Activated T-helper 17 cell treated with anti-CD3 and anti-CD28 coated beads, Interleukin-2, amount 50 U/mL, for 72 hours (primary cell): ENCODE measurements at regions not wholly inside any gene's neighbourhood (a gene's known extent, or its start where the extent isn't known, plus 50 kb on each side); places are given as distances from the start of the nearest gene placed in this dataset.

ENCODE experiments used
- ATAC-seq: fragments of 150-1000 bp; cut with Tn5 transposase; replicated peaks from 2 replicates; pipeline ENCODE4 v1.10.0; 2021; ENCODE audit warnings: mild to moderate bottlenecking, moderate library complexity
- H3K27ac Mint-ChIP-seq: one replicate; pipeline ENCODE4 v1.8.0; 2022; ENCODE audit warnings: mixed read lengths
- H3K27me3 Mint-ChIP-seq: one replicate; pipeline ENCODE4 v1.8.0; 2022; ENCODE audit warnings: mixed read lengths
- H3K36me3 Mint-ChIP-seq: one replicate; pipeline ENCODE4 v1.8.0; 2022; ENCODE audit warnings: low read depth, mild to moderate bottlenecking, mixed read lengths
- H3K4me1 Mint-ChIP-seq: one replicate; pipeline ENCODE4 v1.8.0; 2022; ENCODE audit warnings: mixed read lengths
- H3K4me3 Mint-ChIP-seq: one replicate; pipeline ENCODE4 v1.8.0; 2022; ENCODE audit warnings: mild to moderate bottlenecking, mixed read lengths
- H3K9me3 Mint-ChIP-seq: one replicate; pipeline ENCODE4 v1.8.0; 2022; ENCODE audit warnings: mixed read lengths

DNA sequence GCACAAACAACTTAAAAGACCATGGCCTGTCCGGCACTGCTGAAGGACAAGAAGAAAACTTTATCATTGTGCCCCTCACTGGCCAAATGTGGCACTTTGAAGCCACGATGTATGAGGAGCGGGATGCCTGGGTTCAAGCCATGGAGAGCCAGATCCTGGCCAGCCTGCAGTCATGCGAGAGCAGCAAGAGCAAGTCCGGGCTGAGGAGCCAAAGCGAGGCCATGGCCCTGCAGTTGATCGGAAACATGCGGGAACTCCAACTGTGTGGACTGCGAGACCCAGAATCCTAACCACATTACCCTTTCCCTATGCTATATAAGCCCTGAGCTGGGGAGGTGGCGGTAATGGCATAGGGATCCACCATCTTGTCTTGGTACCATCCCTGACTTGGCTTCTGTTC, 497.9 kb downstream of the ANXA1 start:
- Mint-ChIP-seq H3K36me3 (no peaks in the 10 kb centered on the region), H3K4me1 (no peaks in the 10 kb centered on the region), H3K27me3 (no peaks in the 10 kb centered on the region), H3K4me3 (no peak overlapping the region), H3K27ac (no peak overlapping the region), H3K9me3 (peaks cover 11% of the 10 kb centered on the region)
- no peak for ATAC-seq

DNA sequence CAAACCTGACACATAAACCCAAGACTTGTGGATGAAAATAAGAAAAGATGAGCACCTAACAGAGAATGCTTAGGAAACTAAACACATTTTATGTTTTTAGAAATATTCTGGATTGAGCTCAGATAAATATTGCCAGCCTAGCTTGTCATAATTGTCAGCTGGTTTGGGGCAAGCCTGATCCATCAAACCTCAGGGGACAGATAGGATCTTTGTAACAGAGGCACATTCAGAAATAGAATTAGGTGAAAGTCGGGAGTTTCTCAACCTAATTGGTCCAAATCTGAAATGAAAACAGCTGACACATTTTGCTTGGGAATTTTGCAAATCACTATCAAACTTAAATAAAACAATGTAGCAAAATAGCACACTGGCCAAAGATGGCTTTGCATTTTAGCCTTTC, 503.7 kb downstream of the ANXA1 start:
- Mint-ChIP-seq H3K4me1 (no peaks in the 10 kb centered on the region), H3K27ac (no peak overlapping the region), H3K36me3 (no peaks in the 10 kb centered on the region), H3K9me3 (peaks cover 7% of the 10 kb centered on the region), H3K4me3 (no peak overlapping the region), H3K27me3 (no peaks in the 10 kb centered on the region)
- ATAC-seq: no peak

GRCh38 chr9:73655831-73656230, 504.2 kb downstream of the ANXA1 start:
- Mint-ChIP-seq H3K4me1 (no peaks in the 10 kb centered on the region), H3K27ac (no peak overlapping the region), H3K27me3 (no peaks in the 10 kb centered on the region), H3K9me3 (peaks cover 7% of the 10 kb centered on the region), H3K36me3 (no peaks in the 10 kb centered on the region), H3K4me3 (no peak overlapping the region)
- no peak for ATAC-seq

DNA sequence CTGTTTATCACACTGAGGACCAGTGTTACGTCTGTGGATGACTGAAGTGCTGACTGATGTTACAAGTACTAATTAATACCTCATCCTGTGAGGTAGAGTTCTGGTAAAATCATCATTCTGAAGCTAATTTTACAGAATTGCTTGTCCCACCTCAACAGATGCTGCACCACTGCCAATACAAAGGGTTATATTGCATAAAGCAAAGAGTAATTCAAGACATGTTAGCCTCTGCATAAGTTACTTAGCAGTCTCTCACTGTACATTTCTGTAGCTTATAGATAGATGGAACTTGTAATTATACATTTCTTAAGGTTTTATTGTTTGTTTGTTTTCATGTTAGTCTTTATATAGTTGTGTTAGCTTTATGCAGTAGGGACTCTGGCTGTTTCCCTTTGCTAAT, 513.6 kb downstream of the ANXA1 start:
- no peaks in the 10 kb centered on the region for H3K27me3 Mint-ChIP-seq
- H3K4me1 Mint-ChIP-seq: no peaks in the 10 kb centered on the region
- peaks cover 11% of the 10 kb centered on the region for H3K9me3 Mint-ChIP-seq
- H3K36me3 Mint-ChIP-seq: no peaks in the 10 kb centered on the region
- ATAC-seq: no peak
- no peak overlapping the region for H3K4me3 Mint-ChIP-seq
- no peak overlapping the region for H3K27ac Mint-ChIP-seq

GRCh38 chr9:73667749-73668148, 516.1 kb downstream of the ANXA1 start:
- Mint-ChIP-seq H3K4me1 (no peaks in the 10 kb centered on the region), H3K27ac (no peak overlapping the region), H3K9me3 (peaks cover 14% of the 10 kb centered on the region), H3K36me3 (no peaks in the 10 kb centered on the region), H3K4me3 (no peak overlapping the region), H3K27me3 (no peaks in the 10 kb centered on the region)
- ATAC-seq: no peak

- H3K4me1 Mint-ChIP-seq: no peaks in the 10 kb centered on the region
- H3K27ac Mint-ChIP-seq: no peak overlapping the region
- no peak overlapping the region for H3K4me3 Mint-ChIP-seq
- peaks cover 3% of the 10 kb centered on the region for H3K9me3 Mint-ChIP-seq
- no peaks in the 10 kb centered on the region for H3K27me3 Mint-ChIP-seq
- no peaks in the 10 kb centered on the region for H3K36me3 Mint-ChIP-seq
- no peak for ATAC-seq
Measured at GRCh38 chr9:73680831-73681230, 529.2 kb downstream of the ANXA1 start.

- Mint-ChIP-seq H3K36me3 (no peaks in the 10 kb centered on the region), H3K27ac (no peak overlapping the region), H3K27me3 (no peaks in the 10 kb centered on the region), H3K9me3 (peaks cover 3% of the 10 kb centered on the region), H3K4me3 (no peak overlapping the region), H3K4me1 (no peaks in the 10 kb centered on the region)
- ATAC-seq: no peak
Measured at GRCh38 chr9:73682789-73683188, 531.1 kb downstream of the ANXA1 start.

DNA sequence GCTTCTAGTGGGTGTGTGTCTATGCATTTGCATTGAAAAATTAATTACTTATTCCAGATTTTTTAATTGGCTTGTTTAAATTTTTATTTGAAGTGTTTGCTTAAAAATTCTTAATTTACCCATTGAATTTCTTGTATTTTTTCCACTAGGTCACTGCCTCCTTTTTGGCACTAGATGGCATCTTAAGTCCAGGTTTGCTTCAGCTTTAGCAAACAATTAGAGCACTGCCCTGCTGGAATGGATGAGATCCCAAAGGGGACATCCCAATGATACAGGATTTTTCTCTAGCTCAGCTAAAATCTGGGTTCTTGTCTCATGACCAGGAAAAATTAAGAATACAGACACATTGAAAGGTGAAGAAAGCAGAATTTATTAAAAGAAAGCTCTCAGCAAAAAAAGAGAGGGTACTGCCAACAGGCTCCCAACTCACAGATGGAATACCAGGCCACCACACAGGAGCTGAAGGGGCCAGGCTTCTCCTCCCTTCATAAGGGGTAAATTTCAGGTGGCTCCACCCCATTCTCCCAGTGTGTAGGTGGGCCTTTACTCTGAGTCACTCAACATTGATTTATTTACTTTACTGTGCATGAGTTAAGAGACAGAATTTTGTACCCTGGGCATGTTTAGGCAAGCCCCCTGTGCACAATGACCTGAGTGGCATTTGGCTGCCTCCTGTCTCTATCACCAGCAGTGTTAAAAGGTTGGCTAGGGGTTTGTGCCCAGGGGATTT, 532.4 kb downstream of the ANXA1 start:
- peaks cover 6% of the 10 kb centered on the region for H3K9me3 Mint-ChIP-seq
- H3K4me1 Mint-ChIP-seq: no peaks in the 10 kb centered on the region
- ATAC-seq: no peak

GRCh38 chr9:73684601-73685000, 532.9 kb downstream of the ANXA1 start:
- Mint-ChIP-seq H3K9me3 (peaks cover 8% of the 10 kb centered on the region), H3K27me3 (no peaks in the 10 kb centered on the region), H3K4me3 (no peak overlapping the region), H3K27ac (no peak overlapping the region), H3K36me3 (no peaks in the 10 kb centered on the region), H3K4me1 (no peaks in the 10 kb centered on the region)
- no peak for ATAC-seq

More for the DNA sequence above, 532.4 kb downstream of the ANXA1 start:
- Mint-ChIP-seq H3K4me3 (no peak overlapping the region), H3K27ac (no peak overlapping the region), H3K36me3 (no peaks in the 10 kb centered on the region), H3K27me3 (no peaks in the 10 kb centered on the region)

- H3K36me3 Mint-ChIP-seq: no peaks in the 10 kb centered on the region
- peaks cover 8% of the 10 kb centered on the region for H3K9me3 Mint-ChIP-seq
- no peak overlapping the region for H3K27ac Mint-ChIP-seq
- no peaks in the 10 kb centered on the region for H3K27me3 Mint-ChIP-seq
- H3K4me3 Mint-ChIP-seq: no peak overlapping the region
- no peaks in the 10 kb centered on the region for H3K4me1 Mint-ChIP-seq
- no peak for ATAC-seq
Measured at GRCh38 chr9:73685786-73686185, 534.1 kb downstream of the ANXA1 start.

- no peak overlapping the region for H3K4me3 Mint-ChIP-seq
- H3K9me3 Mint-ChIP-seq: peaks cover 5% of the 10 kb centered on the region
- no peak for ATAC-seq
- H3K27me3 Mint-ChIP-seq: no peaks in the 10 kb centered on the region
- H3K4me1 Mint-ChIP-seq: no peaks in the 10 kb centered on the region
- no peak overlapping the region for H3K27ac Mint-ChIP-seq
- H3K36me3 Mint-ChIP-seq: no peaks in the 10 kb centered on the region
Measured at GRCh38 chr9:73689051-73689870, 537.6 kb downstream of the ANXA1 start.

DNA sequence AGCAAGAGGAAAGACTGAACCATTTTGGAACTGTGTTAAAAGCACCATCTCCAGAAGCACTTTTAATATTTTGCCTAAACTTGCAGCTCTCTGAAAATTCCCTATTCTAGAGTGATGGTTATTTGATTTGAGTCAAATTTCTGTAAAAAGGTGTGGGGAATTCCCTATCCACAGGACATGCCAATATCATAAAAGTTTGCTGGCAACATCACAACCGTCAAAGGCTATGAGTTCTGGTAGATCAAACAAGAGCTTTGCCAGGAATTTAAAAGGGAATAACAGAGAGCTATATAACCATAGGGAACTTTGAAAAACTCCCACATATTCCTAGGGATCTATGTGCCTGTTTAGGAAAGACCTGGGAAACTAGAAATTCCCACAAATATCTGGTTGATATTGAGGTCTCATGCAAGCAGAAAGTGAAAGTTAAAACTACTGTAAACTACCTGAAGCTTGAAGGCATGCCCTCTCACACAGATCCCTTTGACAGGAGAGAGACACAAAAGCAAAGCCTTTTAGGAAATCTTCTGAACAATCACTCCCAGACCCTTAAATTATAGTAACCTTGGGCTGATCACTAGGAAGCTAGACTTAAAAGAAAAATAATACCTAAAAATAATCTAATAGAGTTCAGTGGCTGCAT, 549.9 kb downstream of the ANXA1 start:
- H3K27ac Mint-ChIP-seq: no peak overlapping the region
- H3K4me3 Mint-ChIP-seq: no peak overlapping the region
- H3K4me1 Mint-ChIP-seq: no peaks in the 10 kb centered on the region
- no peaks in the 10 kb centered on the region for H3K27me3 Mint-ChIP-seq
- no peaks in the 10 kb centered on the region for H3K36me3 Mint-ChIP-seq
- H3K9me3 Mint-ChIP-seq: peaks cover 3% of the 10 kb centered on the region
- no peak for ATAC-seq

- H3K27me3 Mint-ChIP-seq: no peaks in the 10 kb centered on the region
- no peak for ATAC-seq
- H3K4me1 Mint-ChIP-seq: no peaks in the 10 kb centered on the region
- no peak overlapping the region for H3K4me3 Mint-ChIP-seq
- H3K36me3 Mint-ChIP-seq: no peaks in the 10 kb centered on the region
- peaks cover 4% of the 10 kb centered on the region for H3K9me3 Mint-ChIP-seq
- no peak overlapping the region for H3K27ac Mint-ChIP-seq
Measured at GRCh38 chr9:73714294-73714693, 562.6 kb downstream of the ANXA1 start.

DNA sequence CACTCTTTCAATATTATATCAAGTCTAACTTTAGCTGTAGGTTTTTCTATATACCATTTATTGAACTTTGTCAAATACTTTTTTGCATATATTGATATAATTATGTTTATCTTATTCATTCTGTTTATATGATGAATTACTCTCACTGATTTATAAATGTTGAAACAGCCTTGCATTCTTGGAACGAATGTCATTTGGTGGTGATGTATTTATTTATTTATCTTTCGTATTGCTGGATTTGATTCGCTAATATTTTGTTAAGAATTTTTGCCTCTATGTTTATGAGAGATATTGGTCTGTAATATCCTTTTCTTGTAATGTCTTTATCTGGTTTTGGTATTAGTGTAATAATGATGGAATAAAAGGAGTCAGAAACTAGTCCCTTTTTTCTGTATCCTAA, 563.9 kb downstream of the ANXA1 start:
- Mint-ChIP-seq H3K27ac (no peak overlapping the region), H3K36me3 (no peaks in the 10 kb centered on the region), H3K4me1 (no peaks in the 10 kb centered on the region), H3K4me3 (no peak overlapping the region), H3K27me3 (no peaks in the 10 kb centered on the region), H3K9me3 (peaks cover 4% of the 10 kb centered on the region)
- ATAC-seq: no peak

DNA sequence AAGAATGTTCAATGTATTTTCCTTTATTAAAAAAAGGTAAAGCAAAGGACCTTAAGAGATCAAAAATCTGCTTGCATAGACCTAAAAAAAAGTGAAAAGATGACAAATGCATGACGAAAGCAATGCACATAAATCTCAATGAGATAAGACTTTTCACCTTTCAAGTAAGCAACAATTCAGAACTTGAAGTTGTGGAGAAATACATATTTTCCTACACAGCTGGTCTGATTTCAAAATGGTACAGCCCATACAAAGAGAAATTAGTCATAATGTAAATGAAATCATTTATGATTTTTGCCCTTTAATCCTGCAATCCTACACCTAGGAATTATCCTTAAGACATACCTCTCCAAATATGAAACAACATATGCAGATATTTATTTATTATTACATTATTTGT, 568.0 kb downstream of the ANXA1 start:
- Mint-ChIP-seq H3K4me3 (no peak overlapping the region), H3K36me3 (no peaks in the 10 kb centered on the region), H3K27ac (no peak overlapping the region), H3K4me1 (no peaks in the 10 kb centered on the region), H3K9me3 (no peaks in the 10 kb centered on the region), H3K27me3 (no peaks in the 10 kb centered on the region)
- no peak for ATAC-seq
